Neural crest cell (in vitro differentiated cells): ENCODE measurements at regions not wholly inside any gene's neighbourhood (a gene's known extent, or its start where the extent isn't known, plus 50 kb on each side); places are given as distances from the start of the nearest gene placed in this dataset.

ENCODE experiments used
- DNase-seq: peaks from one replicate; pipeline ENCODE4 v3.0.0; 2021; ENCODE audit warnings: low read depth, mixed read lengths, low spot score
- H3K27ac Mint-ChIP-seq: one replicate; pipeline ENCODE4 v1.8.0; 2021; ENCODE audit warnings: mild to moderate bottlenecking, mixed read lengths; ENCODE audit not compliant: unreplicated experiment
- H3K27me3 Mint-ChIP-seq: 2 replicates; pipeline ENCODE4 v1.8.0; 2021; ENCODE audit warnings: low read depth, mild to moderate bottlenecking, mixed read lengths
- H3K36me3 Mint-ChIP-seq: 2 replicates; pipeline ENCODE4 v1.8.0; 2021; ENCODE audit warnings: low read depth, mild to moderate bottlenecking, mixed read lengths
- H3K4me1 Mint-ChIP-seq: 2 replicates; pipeline ENCODE4 v1.8.0; 2021; ENCODE audit warnings: mixed read lengths
- H3K4me3 Mint-ChIP-seq: one replicate; pipeline ENCODE4 v1.8.0; 2021; ENCODE audit warnings: mild to moderate bottlenecking, mixed read lengths
- H3K9me3 Mint-ChIP-seq: 2 replicates; pipeline ENCODE4 v1.8.0; 2021; ENCODE audit warnings: mixed read lengths
- TF ChIP-seq, protein P1 (sequence below): fragments of 200-600 bp; sonication (generic); conservative IDR thresholded peaks from 2 replicates; pipeline ENCODE4 v1.5.0; 2021; ENCODE audit warnings: antibody characterized with exemption, mild to moderate bottlenecking

DNA sequence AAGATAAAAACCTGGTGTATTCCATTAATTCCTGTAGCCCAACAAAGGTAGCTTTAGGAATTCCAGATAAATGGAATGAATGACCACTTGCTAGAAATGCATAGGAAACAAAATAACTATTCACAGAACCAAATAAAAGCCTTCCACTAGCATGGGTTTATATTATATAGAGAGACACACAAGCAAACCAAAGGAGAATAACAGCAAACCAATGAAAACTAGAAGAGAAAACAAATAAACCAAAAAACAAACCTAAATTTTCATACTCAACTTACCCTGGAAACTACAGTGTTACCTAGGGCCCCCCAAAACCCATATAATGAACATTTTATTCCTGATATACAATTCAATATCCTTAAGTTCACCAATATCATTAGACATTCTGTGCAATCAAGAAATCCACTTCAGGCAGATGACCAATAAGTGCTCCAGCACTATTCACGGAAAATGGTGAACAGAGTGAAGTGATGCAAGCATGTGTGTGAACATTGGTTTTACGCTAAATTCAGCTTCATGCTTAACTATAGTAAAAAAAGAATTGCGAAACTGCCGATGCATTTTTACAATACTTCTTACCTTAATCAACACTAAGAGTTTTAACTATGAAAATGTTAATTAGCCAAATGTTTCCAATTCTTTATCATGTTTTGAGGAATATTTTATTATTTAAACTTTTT is 1108.4 kb upstream of the TMEM132C start:
- TF ChIP-seq, protein P1, sequence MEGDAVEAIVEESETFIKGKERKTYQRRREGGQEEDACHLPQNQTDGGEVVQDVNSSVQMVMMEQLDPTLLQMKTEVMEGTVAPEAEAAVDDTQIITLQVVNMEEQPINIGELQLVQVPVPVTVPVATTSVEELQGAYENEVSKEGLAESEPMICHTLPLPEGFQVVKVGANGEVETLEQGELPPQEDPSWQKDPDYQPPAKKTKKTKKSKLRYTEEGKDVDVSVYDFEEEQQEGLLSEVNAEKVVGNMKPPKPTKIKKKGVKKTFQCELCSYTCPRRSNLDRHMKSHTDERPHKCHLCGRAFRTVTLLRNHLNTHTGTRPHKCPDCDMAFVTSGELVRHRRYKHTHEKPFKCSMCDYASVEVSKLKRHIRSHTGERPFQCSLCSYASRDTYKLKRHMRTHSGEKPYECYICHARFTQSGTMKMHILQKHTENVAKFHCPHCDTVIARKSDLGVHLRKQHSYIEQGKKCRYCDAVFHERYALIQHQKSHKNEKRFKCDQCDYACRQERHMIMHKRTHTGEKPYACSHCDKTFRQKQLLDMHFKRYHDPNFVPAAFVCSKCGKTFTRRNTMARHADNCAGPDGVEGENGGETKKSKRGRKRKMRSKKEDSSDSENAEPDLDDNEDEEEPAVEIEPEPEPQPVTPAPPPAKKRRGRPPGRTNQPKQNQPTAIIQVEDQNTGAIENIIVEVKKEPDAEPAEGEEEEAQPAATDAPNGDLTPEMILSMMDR = no peak

DNA sequence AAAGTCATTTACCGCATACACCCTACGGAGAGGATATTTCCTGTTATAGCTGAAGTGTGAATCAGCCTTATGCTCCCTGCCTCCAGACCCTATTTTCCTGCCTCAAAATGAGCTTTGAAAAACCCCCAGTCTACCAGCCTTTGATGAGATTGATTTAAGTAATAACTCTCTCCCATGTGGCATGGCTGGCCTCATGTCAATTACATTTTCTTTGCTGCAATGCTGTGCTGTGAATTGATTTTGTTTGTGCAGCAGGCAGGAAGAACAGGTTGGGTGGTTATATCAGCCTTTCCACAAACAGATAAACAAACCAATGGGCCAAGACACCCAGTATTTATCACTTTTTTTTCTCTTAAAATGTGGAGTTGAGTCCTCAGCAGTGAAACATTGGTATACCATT is 1105.5 kb upstream of the TMEM132C start:
- no peak for DNase-seq
- Mint-ChIP-seq H3K4me1 (peaks cover 9% of the 10 kb centered on the region), H3K27ac (no peak overlapping the region), H3K36me3 (no peaks in the 10 kb centered on the region), H3K4me3 (no peak overlapping the region), H3K9me3 (no peaks in the 10 kb centered on the region), H3K27me3 (no peaks in the 10 kb centered on the region)
- TF ChIP-seq, protein P1 = no peak

More for the DNA sequence above, 1108.4 kb upstream of the TMEM132C start:
- Mint-ChIP-seq H3K4me3 (no peak overlapping the region), H3K36me3 (no peaks in the 10 kb centered on the region), H3K27me3 (no peaks in the 10 kb centered on the region), H3K4me1 (peaks cover 9% of the 10 kb centered on the region), H3K27ac (no peak overlapping the region), H3K9me3 (no peaks in the 10 kb centered on the region)
- DNase-seq = no peak

DNA sequence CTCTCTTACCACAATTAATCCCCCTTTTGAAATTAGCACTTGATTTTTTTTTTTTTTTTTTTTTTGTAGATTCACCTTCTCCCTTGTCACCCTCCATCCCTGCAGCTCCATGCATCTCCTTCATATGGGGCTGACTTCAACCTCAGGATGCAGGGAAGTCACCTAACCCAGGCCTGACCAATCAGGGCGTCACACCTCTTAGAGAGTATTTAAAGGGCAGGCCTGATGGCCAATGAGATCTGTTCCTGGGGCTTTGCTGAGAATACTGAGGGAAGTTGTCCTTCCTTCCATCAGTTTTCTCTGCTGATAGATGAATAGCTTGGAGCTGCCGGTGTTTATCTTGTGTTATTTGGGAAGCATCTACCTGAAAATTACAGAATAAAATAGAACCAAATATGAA is 1104.7 kb upstream of the TMEM132C start:
- H3K4me1 Mint-ChIP-seq = peaks cover 9% of the 10 kb centered on the region
- TF ChIP-seq, protein P1 = no peak
- no peak for DNase-seq
- no peaks in the 10 kb centered on the region for H3K9me3 Mint-ChIP-seq
- H3K36me3 Mint-ChIP-seq = no peaks in the 10 kb centered on the region
- H3K27ac Mint-ChIP-seq = no peak overlapping the region
- H3K4me3 Mint-ChIP-seq = no peak overlapping the region
- H3K27me3 Mint-ChIP-seq = no peaks in the 10 kb centered on the region

DNA sequence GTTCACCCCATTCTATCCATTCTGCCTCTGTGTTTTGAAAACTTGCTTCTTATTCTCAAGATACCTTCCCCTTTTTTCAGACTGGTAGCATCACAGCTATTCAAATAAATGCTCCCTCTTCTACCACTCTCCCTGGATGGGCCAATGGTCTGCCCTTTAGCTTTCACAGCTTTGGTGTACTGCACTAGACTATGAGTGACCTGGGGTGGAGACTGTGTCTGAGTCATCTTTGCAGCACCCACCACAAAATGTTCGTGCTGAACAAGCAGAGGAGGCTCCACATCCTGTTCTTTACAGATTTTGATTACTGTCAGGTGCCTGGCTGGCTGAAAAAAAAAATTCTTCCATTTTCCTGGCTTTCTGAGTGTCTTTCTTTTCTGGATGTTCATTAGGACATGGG is 1104.1 kb upstream of the TMEM132C start:
- Mint-ChIP-seq H3K27ac (no peak overlapping the region), H3K4me3 (no peak overlapping the region), H3K9me3 (no peaks in the 10 kb centered on the region), H3K4me1 (peaks cover 9% of the 10 kb centered on the region), H3K27me3 (no peaks in the 10 kb centered on the region), H3K36me3 (no peaks in the 10 kb centered on the region)
- TF ChIP-seq, protein P1 = no peak
- no peak for DNase-seq

DNA sequence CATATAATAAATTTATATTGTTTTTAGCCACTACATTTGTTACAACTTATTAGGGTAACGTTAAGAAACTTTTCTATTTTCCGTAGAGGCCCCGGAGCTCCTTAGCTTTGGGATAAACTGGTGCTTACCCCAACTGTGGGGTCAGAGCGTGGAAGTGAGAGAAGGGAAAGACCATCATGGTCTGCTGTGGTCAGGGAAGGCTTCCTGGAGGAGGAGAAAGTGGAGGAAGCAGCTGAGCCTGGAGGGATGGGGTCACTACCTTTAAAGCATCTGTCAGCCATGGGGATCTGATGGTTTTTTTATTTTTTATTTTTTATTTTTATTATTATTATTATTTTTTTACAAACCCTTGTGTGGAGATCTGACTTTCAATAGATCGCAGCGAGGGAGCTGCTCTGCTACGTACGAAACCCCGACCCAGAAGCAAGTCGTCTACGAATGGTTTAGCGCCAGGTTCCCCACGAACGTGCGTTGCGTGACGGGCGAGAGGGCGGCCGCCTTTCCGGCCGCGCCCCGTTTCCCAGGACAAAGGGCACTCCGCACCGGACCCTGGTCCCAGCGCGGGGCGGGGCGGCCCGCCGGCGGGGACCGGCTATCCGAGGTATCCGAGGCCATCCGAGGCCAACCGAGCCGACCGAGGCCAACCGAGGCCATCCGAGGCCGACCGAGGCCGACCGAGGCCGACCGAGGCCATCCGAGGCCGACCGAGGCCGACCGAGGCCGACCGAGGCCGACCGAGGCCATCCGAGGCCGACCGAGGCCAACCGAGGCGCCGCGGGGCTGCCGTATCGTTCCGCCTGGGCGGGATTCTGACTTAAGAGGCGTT is 1101.2 kb upstream of the TMEM132C start:
- peaks cover 2% of the 10 kb centered on the region for H3K27me3 Mint-ChIP-seq
- TF ChIP-seq, protein P1 = no peak
- H3K4me1 Mint-ChIP-seq = peaks cover 13% of the 10 kb centered on the region
- peak overlapping the region; percentile 95 for H3K27ac Mint-ChIP-seq
- DNase-seq = peak; percentile 80
- H3K36me3 Mint-ChIP-seq = no peaks in the 10 kb centered on the region
- H3K9me3 Mint-ChIP-seq = no peaks in the 10 kb centered on the region
- H3K4me3 Mint-ChIP-seq = peak overlapping the region; percentile 86
